H9 (cell line): ENCODE measurements at regions not wholly inside any gene's neighbourhood (a gene's known extent, or its start where the extent isn't known, plus 50 kb on each side); places are given as distances from the start of the nearest gene placed in this dataset.
"Not testable (repeated sequence)": the region's sequence is repeated elsewhere in the genome, so short reads cannot be mapped to it uniquely, and the experiment has no call there.

Experiments used
- DNase-seq: peaks from one replicate; pipeline ENCODE4 v3.0.0-alpha.2; 2017
- H2AFZ ChIP-seq: one replicate; pipeline ENCODE4 v1.6.1; 2013; ENCODE audit warnings: mild to moderate bottlenecking, low read length, control low read depth, moderate library complexity
- H2AK5ac ChIP-seq: 2 replicates; pipeline ENCODE4 v1.6.1; 2013; ENCODE audit warnings: low read length, control low read depth, mixed read lengths; ENCODE audit not compliant: insufficient read length
- H2BK120ac ChIP-seq: one replicate; pipeline ENCODE4 v1.6.1; 2013; ENCODE audit warnings: low read depth, mild to moderate bottlenecking, low read length, control low read depth, inconsistent platforms; ENCODE audit not compliant: poor library complexity, severe bottlenecking
- H2BK12ac ChIP-seq: 2 replicates; pipeline ENCODE4 v1.6.1; 2013; ENCODE audit warnings: low read length, control low read depth, mixed read lengths, low read depth; ENCODE audit not compliant: insufficient read length
- H2BK15ac ChIP-seq: 2 replicates; pipeline ENCODE4 v1.6.1; 2013; ENCODE audit warnings: low read depth, low read length, control low read depth
- H2BK20ac ChIP-seq: one replicate; pipeline ENCODE4 v1.6.1; 2013; ENCODE audit warnings: low read depth, mild to moderate bottlenecking, low read length, control low read depth, inconsistent platforms; ENCODE audit not compliant: poor library complexity, severe bottlenecking
- H2BK5ac ChIP-seq: 2 replicates; pipeline ENCODE4 v1.6.1; 2013; ENCODE audit warnings: low read length, control low read depth, mixed read lengths; ENCODE audit not compliant: insufficient read length
- H3K14ac ChIP-seq: 2 replicates; pipeline ENCODE4 v1.6.1; 2013; ENCODE audit warnings: low read length, control low read depth; ENCODE audit not compliant: insufficient read depth
- H3K18ac ChIP-seq: 2 replicates; pipeline ENCODE4 v1.6.1; 2013; ENCODE audit warnings: low read depth, mild to moderate bottlenecking, mixed read lengths, low read length, control low read depth; ENCODE audit not compliant: insufficient read length
- H3K23ac ChIP-seq: 2 replicates; pipeline ENCODE4 v1.6.1; 2013; ENCODE audit warnings: low read length, control low read depth, mixed read lengths, low read depth; ENCODE audit not compliant: insufficient read length
- H3K23me2 ChIP-seq: 2 replicates; pipeline ENCODE4 v1.6.1; 2013; ENCODE audit warnings: low read depth, mild to moderate bottlenecking, mixed read lengths, low read length, control low read depth; ENCODE audit not compliant: insufficient read length, poor library complexity, severe bottlenecking
- H3K27ac ChIP-seq: 2 replicates; pipeline ENCODE4 v1.5.1; 2013; ENCODE audit warnings: low read length, control low read depth, mixed read lengths, low read depth; ENCODE audit not compliant: insufficient read length
- H3K27me3 ChIP-seq: 2 replicates; pipeline ENCODE4 v1.6.1; 2013; ENCODE audit warnings: low read length, control low read depth, inconsistent platforms; ENCODE audit not compliant: insufficient read depth
- H3K4ac ChIP-seq: 2 replicates; pipeline ENCODE4 v1.6.1; 2013; ENCODE audit warnings: low read depth, mild to moderate bottlenecking, control low read depth, inconsistent platforms, low read length, moderate library complexity
- H3K4me1 ChIP-seq: 2 replicates; pipeline ENCODE4 v1.6.1; 2013; ENCODE audit warnings: low read length, control low read depth, inconsistent platforms; ENCODE audit not compliant: insufficient read depth
- H3K4me2 ChIP-seq: 2 replicates; pipeline ENCODE4 v1.6.1; 2013; ENCODE audit warnings: low read length, control low read depth, mixed read lengths; ENCODE audit not compliant: insufficient read length, insufficient read depth
- H3K56ac ChIP-seq: 2 replicates; pipeline ENCODE4 v1.6.1; 2013; ENCODE audit warnings: low read depth, mild to moderate bottlenecking, mixed read lengths, low read length, control low read depth; ENCODE audit not compliant: insufficient read length
- H3K79me1 ChIP-seq: 2 replicates; pipeline ENCODE4 v1.6.1; 2013; ENCODE audit warnings: low read depth, mild to moderate bottlenecking, moderate library complexity, low read length, control low read depth, inconsistent platforms; ENCODE audit not compliant: insufficient read depth, poor library complexity, severe bottlenecking
- H3K79me2 ChIP-seq: 2 replicates; pipeline ENCODE4 v1.6.1; 2013; ENCODE audit warnings: low read length, control low read depth, inconsistent platforms; ENCODE audit not compliant: insufficient read depth
- H3K9ac ChIP-seq: 2 replicates; pipeline ENCODE4 v1.6.1; 2013; ENCODE audit warnings: low read length, control low read depth, mixed read lengths; ENCODE audit not compliant: insufficient read length; ENCODE audit errors: extremely low read depth
- H3K9me3 ChIP-seq: one replicate; pipeline ENCODE4 v1.6.1; 2013; ENCODE audit warnings: low read depth, low read length, inconsistent platforms; ENCODE audit not compliant: control insufficient read depth
- H3T11ph ChIP-seq: one replicate; pipeline ENCODE4 v1.6.1; 2013; ENCODE audit warnings: mild to moderate bottlenecking, low read length, control low read depth, inconsistent platforms
- H4K20me1 ChIP-seq: one replicate; pipeline ENCODE4 v1.6.1; 2013; ENCODE audit not compliant: control insufficient read depth, insufficient read length, insufficient read depth
- H4K5ac ChIP-seq: 2 replicates; pipeline ENCODE4 v1.6.1; 2013; ENCODE audit warnings: low read depth, mild to moderate bottlenecking, mixed read lengths, low read length, control low read depth; ENCODE audit not compliant: insufficient read length
- H4K8ac ChIP-seq: replicated peaks from 2 replicates; pipeline ENCODE4 v1.6.1; 2013; ENCODE audit warnings: low read length, control low read depth, mixed read lengths, low read depth; ENCODE audit not compliant: insufficient read length
- H4K91ac ChIP-seq: 2 replicates; pipeline ENCODE4 v1.6.1; 2013; ENCODE audit warnings: low read depth, mild to moderate bottlenecking, moderate library complexity, mixed read lengths, low read length, control low read depth; ENCODE audit not compliant: insufficient read length
- H3K27ac Mint-ChIP-seq, 3 experiments: 2 replicates in 2 of 3; 3 replicates in 1 of 3; pipeline ENCODE4 v1.8.0; 2020 to 2021; ENCODE audit warnings: mixed read lengths in 3 of 3, mild to moderate bottlenecking in 1 of 3, moderate library complexity in 1 of 3
- H3K27me3 Mint-ChIP-seq: 2 replicates; pipeline ENCODE4 v1.8.0; 2021; ENCODE audit warnings: low read depth, mild to moderate bottlenecking, moderate library complexity, mixed read lengths
- H3K36me3 Mint-ChIP-seq, 3 experiments: 2 replicates in 2 of 3; 3 replicates in 1 of 3; pipeline ENCODE4 v1.8.0; 2020 to 2021; ENCODE audit warnings: low read depth in 3 of 3, mixed read lengths in 3 of 3; ENCODE audit not compliant: insufficient read depth in 1 of 3
- H3K4me1 Mint-ChIP-seq, 2 experiments: 2 replicates each; pipeline ENCODE4 v1.8.0; 2020; ENCODE audit warnings: mixed read lengths in 2 of 2
- H3K4me3 Mint-ChIP-seq, 2 experiments: 2 replicates in 1 of 2; 3 replicates in 1 of 2; pipeline ENCODE4 v1.8.0; 2020 to 2021; ENCODE audit warnings: mild to moderate bottlenecking in 2 of 2, mixed read lengths in 2 of 2, moderate library complexity in 1 of 2
- H3K9me3 Mint-ChIP-seq, 2 experiments: 2 replicates in 1 of 2; 3 replicates in 1 of 2; pipeline ENCODE4 v1.8.0; 2020; ENCODE audit warnings: mild to moderate bottlenecking in 2 of 2, mixed read lengths in 2 of 2, moderate library complexity in 1 of 2
- CTCF ChIP-seq: fragments of 200-600 bp; sonication (generic); conservative IDR thresholded peaks from 3 replicates; pipeline ENCODE4 v1.8.0; 2021; ENCODE audit warnings: antibody characterized with exemption, mild to moderate bottlenecking
- WGBS: extraction: QIAGEN DNeasy Blood & Tissue Kit; methylation state at CpG from one replicate; pipeline ENCODE4 v1.1.7; 2013; ENCODE audit warnings: missing lambda C conversion rate, low lambda C conversion rate, mixed read lengths; ENCODE audit not compliant: insufficient read length; ENCODE audit errors: extremely low coverage; 5-methylcytosine and 5-hydroxymethylcytosine counted together

- H3K4me2 ChIP-seq: no peak overlapping the region
- no peak overlapping the region for H2BK120ac ChIP-seq
- no peak overlapping the region for H2BK20ac ChIP-seq
- no peak overlapping the region for H4K5ac ChIP-seq
- Mint-ChIP-seq H3K9me3 (peaks cover 24 to 31% of the 10 kb centered on the region in 2 experiments), H3K27ac (no peak overlapping the region), H3K4me1 (peaks cover 5% of the 10 kb centered on the region in 2 experiments), H3K27me3 (no peaks in the 10 kb centered on the region), H3K4me3 (no peak overlapping the region), H3K36me3 (peaks cover 10 to 27% (median 17%) of the 10 kb centered on the region in 3 experiments)
- no peak overlapping the region for H3K4ac ChIP-seq
- no peaks in the 10 kb centered on the region for H3K27me3 ChIP-seq
- H2BK15ac ChIP-seq: no peak overlapping the region
- H3K23me2 ChIP-seq: no peaks in the 10 kb centered on the region
- no peak overlapping the region for H4K91ac ChIP-seq
- no peak overlapping the region for H2AK5ac ChIP-seq
- no peak overlapping the region for H3K27ac ChIP-seq
- no peak overlapping the region for H3K14ac ChIP-seq
- no peaks in the 10 kb centered on the region; the same call in 1 of the 2 replicates for H3K4me1 ChIP-seq
- H3T11ph ChIP-seq: no peak overlapping the region
- no peak overlapping the region for H3K9ac ChIP-seq
- no peak for DNase-seq
- no peak overlapping the region for H2BK12ac ChIP-seq
- WGBS: no CpG with 5 or more reads among the region's 2 CpGs
- H3K18ac ChIP-seq: no peak overlapping the region
- no peaks in the 10 kb centered on the region for H4K20me1 ChIP-seq
- H2BK5ac ChIP-seq: no peak overlapping the region
- no peaks in the 10 kb centered on the region for H3K9me3 ChIP-seq
- TF ChIP-seq CTCF: no peak
- no peak overlapping the region for H3K23ac ChIP-seq
- H3K79me2 ChIP-seq: no peaks in the 10 kb centered on the region
- H2AFZ ChIP-seq: no peak overlapping the region
- H3K79me1 ChIP-seq: no peaks in the 10 kb centered on the region
- H4K8ac ChIP-seq: no peak overlapping the region
- no peak overlapping the region for H3K56ac ChIP-seq
Observed at GRCh38 chr1:187943606-187944403, 1115.1 kb downstream of the PLA2G4A start.

DNA sequence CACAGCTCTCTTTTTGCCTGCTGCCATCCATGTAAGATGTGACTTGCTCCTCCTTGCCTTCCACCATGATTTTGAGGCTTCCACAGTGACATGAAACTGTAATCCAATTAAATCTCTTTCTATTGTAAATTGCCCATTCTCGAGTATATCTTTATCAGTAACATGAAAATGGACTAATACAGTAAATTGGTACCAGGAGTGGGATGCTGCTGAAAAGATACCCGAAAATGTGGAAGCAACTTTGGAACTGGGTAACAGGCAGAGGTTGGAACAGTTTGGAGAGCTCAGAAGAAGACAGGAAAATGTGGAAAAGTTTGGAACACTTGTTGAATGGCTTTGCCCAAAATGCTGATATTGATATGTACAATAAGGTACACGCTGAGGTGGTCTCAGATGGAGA, 1117.9 kb downstream of the PLA2G4A start:
- not testable (repeated sequence) for DNase-seq, H2BK20ac ChIP-seq, H3K27me3 Mint-ChIP-seq, H3K23ac ChIP-seq, H3K56ac ChIP-seq, H3K27me3 ChIP-seq, H2BK12ac ChIP-seq, H2AFZ ChIP-seq, H3K79me2 ChIP-seq, H2BK5ac ChIP-seq, H3K27ac ChIP-seq, H3K4me2 ChIP-seq, H3K9ac ChIP-seq, H4K20me1 ChIP-seq, H3K4me3 Mint-ChIP-seq, H2BK15ac ChIP-seq, H3K4me1 ChIP-seq, H2BK120ac ChIP-seq, H4K8ac ChIP-seq, H4K5ac ChIP-seq, H2AK5ac ChIP-seq, H3K79me1 ChIP-seq, H3K4me1 Mint-ChIP-seq, H3K27ac Mint-ChIP-seq, H3K18ac ChIP-seq, H3K9me3 ChIP-seq, H3T11ph ChIP-seq, H4K91ac ChIP-seq, H3K14ac ChIP-seq, H3K23me2 ChIP-seq, H3K4ac ChIP-seq
- Mint-ChIP-seq H3K36me3 (peaks cover 13 to 42% (median 17%) of the 10 kb centered on the region in 3 experiments), H3K9me3 (peaks cover 33 to 41% of the 10 kb centered on the region in 2 experiments)
- WGBS: no CpG with 5 or more reads among the region's 3 CpGs
